CD14-positive monocyte (primary cell): ENCODE measurements at regions not wholly inside any gene's neighbourhood (a gene's known extent, or its start where the extent isn't known, plus 50 kb on each side); places are given as distances from the start of the nearest gene placed in this dataset.
"Not testable (repeated sequence)": the region's sequence is repeated elsewhere in the genome, so short reads cannot be mapped to it uniquely, and the experiment has no call there.

Source experiments
- DNase-seq, 3 donors: peaks; one replicate each; pipeline ENCODE4 v3.0.0-alpha.2; 2011 to 2022
- H2AFZ ChIP-seq: 2 replicates; pipeline ENCODE4 v1.6.0; 2012; ENCODE audit warnings: mild to moderate bottlenecking, low read depth, low read length, inconsistent platforms; ENCODE audit not compliant: insufficient read depth, poor library complexity, severe bottlenecking
- H3K27ac ChIP-seq, 2 donors: 1 replicate in 1 of 2; 2 replicates in 1 of 2; pipeline ENCODE4 v1.5.1; 2012 to 2013; ENCODE audit warnings: low read length in 2 of 2, control low read depth in 1 of 2, inconsistent platforms in 1 of 2, low read depth in 1 of 2, mild to moderate bottlenecking in 1 of 2
- H3K27me3 ChIP-seq, 2 donors: one replicate each; pipeline versions ENCODE4 v1.6.0 to v1.6.1; 2011 to 2013; ENCODE audit warnings: low read length in 2 of 2; ENCODE audit not compliant: control insufficient read depth in 2 of 2, insufficient read depth in 2 of 2
- H3K36me3 ChIP-seq, 2 donors: replicated peaks in 1 of 2; 1 replicate in 1 of 2; 2 replicates in 1 of 2; pipeline versions ENCODE4 v1.5.1 to v1.6.1; 2012 to 2013; ENCODE audit warnings: low read length in 2 of 2, control low read depth in 1 of 2, inconsistent platforms in 1 of 2, mild to moderate bottlenecking in 1 of 2; ENCODE audit not compliant: insufficient read depth in 2 of 2, control insufficient read depth in 1 of 2
- H3K4me1 ChIP-seq, 2 donors: 1 replicate in 1 of 2; 2 replicates in 1 of 2; pipeline versions ENCODE4 v1.5.1 to v1.6.1; 2012 to 2013; ENCODE audit warnings: low read length in 2 of 2, control low read depth in 1 of 2, inconsistent platforms in 1 of 2, mild to moderate bottlenecking in 1 of 2, moderate library complexity in 1 of 2; ENCODE audit not compliant: insufficient read depth in 2 of 2, control insufficient read depth in 1 of 2
- H3K4me2 ChIP-seq: replicated peaks from 2 replicates; pipeline ENCODE3; 2012; ENCODE audit warnings: low read length, moderate library complexity, mild to moderate bottlenecking; ENCODE audit not compliant: poor library complexity, severe bottlenecking; ENCODE audit errors: extremely low read depth
- H3K4me3 ChIP-seq, 3 experiments: fragments of 200-600 bp in 1 of 3; sonication (generic) in 1 of 3; replicated peaks in 1 of 3; 1 replicate in 2 of 3; 2 replicates in 1 of 3; pipeline ENCODE4 v1.5.1; 2011 to 2013; ENCODE audit warnings: low read length in 3 of 3, mild to moderate bottlenecking in 3 of 3, control low read depth in 2 of 3, low read depth in 2 of 3, inconsistent platforms in 1 of 3, moderate library complexity in 1 of 3
- H3K79me2 ChIP-seq: 2 replicates; pipeline ENCODE4 v1.6.0; 2012; ENCODE audit warnings: mild to moderate bottlenecking, control low read depth, inconsistent platforms, low read length, moderate library complexity; ENCODE audit not compliant: insufficient read depth
- H3K9ac ChIP-seq: 2 replicates; pipeline ENCODE4 v1.6.0; 2017; ENCODE audit warnings: low read length, mild to moderate bottlenecking; ENCODE audit not compliant: insufficient read depth, poor library complexity, severe bottlenecking
- H3K9me3 ChIP-seq, 2 donors: replicated peaks in 1 of 2; 1 replicate in 1 of 2; 2 replicates in 1 of 2; pipeline versions ENCODE4 v1.5.1 to v1.6.1; 2012 to 2013; ENCODE audit warnings: low read length in 2 of 2, control low read depth in 1 of 2; ENCODE audit not compliant: control insufficient read depth in 1 of 2, insufficient read depth in 1 of 2
- H4K20me1 ChIP-seq: 2 replicates; pipeline ENCODE4 v1.6.0; 2012; ENCODE audit warnings: mild to moderate bottlenecking, low read length, control low read depth, moderate library complexity; ENCODE audit not compliant: insufficient read depth
- H3K27ac Mint-ChIP-seq, 7 donors: one replicate each; pipeline ENCODE4 v1.8.0; 2020; ENCODE audit warnings: mild to moderate bottlenecking in 7 of 7, mixed read lengths in 7 of 7, moderate library complexity in 6 of 7, inconsistent platforms in 2 of 7
- H3K27me3 Mint-ChIP-seq, 3 donors: one replicate each; pipeline ENCODE4 v1.8.0; 2021 to 2022; ENCODE audit warnings: low read depth in 3 of 3, mild to moderate bottlenecking in 3 of 3, mixed read lengths in 3 of 3, moderate library complexity in 3 of 3, inconsistent platforms in 1 of 3
- H3K36me3 Mint-ChIP-seq, 2 donors: one replicate each; pipeline ENCODE4 v1.8.0; 2020; ENCODE audit warnings: mixed read lengths in 2 of 2, inconsistent platforms in 1 of 2, mild to moderate bottlenecking in 1 of 2
- H3K4me1 Mint-ChIP-seq: one replicate; pipeline ENCODE4 v1.8.0; 2020; ENCODE audit warnings: mild to moderate bottlenecking, mixed read lengths
- H3K4me3 Mint-ChIP-seq, 2 donors: one replicate each; pipeline ENCODE4 v1.8.0; 2020; ENCODE audit warnings: mild to moderate bottlenecking in 2 of 2, mixed read lengths in 2 of 2, moderate library complexity in 1 of 2
- H3K9me3 Mint-ChIP-seq, 7 donors: one replicate each; pipeline ENCODE4 v1.8.0; 2020 to 2022; ENCODE audit warnings: mixed read lengths in 7 of 7, mild to moderate bottlenecking in 6 of 7, moderate library complexity in 6 of 7, inconsistent platforms in 2 of 7
- WGBS: methylation state at CpG from one replicate; pipeline ENCODE4 v1.1.5; 2013; ENCODE audit warnings: missing lambda C conversion rate; ENCODE audit not compliant: insufficient coverage; 5-methylcytosine and 5-hydroxymethylcytosine counted together
- intact Hi-C, 2 donors: fragments of 100-400 bp; cut with micrococcal nuclease; formaldehyde crosslinking; loops; one replicate each; pipeline versions ENCODE4 v1.15.0 to v1.15.1; 2023
- TF ChIP-seq, protein P1 (sequence below): fragments of 200-600 bp; IDR thresholded peaks from one replicate; pipeline ENCODE4 v1.8.0; 2022; ENCODE audit warnings: antibody characterized with exemption, mild to moderate bottlenecking

DNA sequence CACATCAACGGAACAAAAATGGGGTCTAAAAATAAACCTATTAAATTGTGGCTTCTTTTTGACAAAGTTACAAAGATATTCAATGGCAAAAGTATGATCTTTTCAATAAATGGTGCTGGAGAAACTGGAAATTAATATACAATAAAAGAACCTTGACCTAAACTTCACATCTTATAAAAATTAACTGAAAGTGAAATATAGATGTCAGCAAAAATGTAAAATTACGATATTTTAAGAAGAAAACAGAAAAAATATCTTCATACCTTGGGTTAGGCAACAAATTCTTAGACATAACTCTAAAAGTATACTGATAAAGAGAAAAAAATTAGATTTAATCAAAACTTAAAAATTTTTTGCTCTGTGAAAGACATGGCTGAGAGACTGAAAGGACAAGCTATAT is 1909.5 kb upstream of the CDH9 start:
- intact Hi-C loops = no loop called here
- Histone ChIP-seq H3K4me2 (no peak overlapping the region), H2AFZ (no peak overlapping the region), H3K9me3 (no peaks in the 10 kb centered on the region), H3K4me3 (no peak overlapping the region), H3K79me2 (no peaks in the 10 kb centered on the region), H4K20me1 (no peaks in the 10 kb centered on the region), H3K36me3 (no peaks in the 10 kb centered on the region), H3K4me1 (no peaks in the 10 kb centered on the region), H3K27ac (no peak overlapping the region), H3K9ac (no peak overlapping the region), H3K27me3 (no peaks in the 10 kb centered on the region)
- no CpG with 5 or more reads among the region's 2 CpGs for WGBS
- DNase-seq = no peak
- H3K4me1 Mint-ChIP-seq = no peaks in the 10 kb centered on the region
- H3K4me3 Mint-ChIP-seq = no peak overlapping the region
- no peaks in the 10 kb centered on the region for H3K27me3 Mint-ChIP-seq
- no peak overlapping the region for H3K27ac Mint-ChIP-seq
- no peaks in the 10 kb centered on the region for H3K36me3 Mint-ChIP-seq
- H3K9me3 Mint-ChIP-seq = peaks cover 0 to 2% (median 0%) of the 10 kb centered on the region in 7 donors
- TF ChIP-seq, protein P1, sequence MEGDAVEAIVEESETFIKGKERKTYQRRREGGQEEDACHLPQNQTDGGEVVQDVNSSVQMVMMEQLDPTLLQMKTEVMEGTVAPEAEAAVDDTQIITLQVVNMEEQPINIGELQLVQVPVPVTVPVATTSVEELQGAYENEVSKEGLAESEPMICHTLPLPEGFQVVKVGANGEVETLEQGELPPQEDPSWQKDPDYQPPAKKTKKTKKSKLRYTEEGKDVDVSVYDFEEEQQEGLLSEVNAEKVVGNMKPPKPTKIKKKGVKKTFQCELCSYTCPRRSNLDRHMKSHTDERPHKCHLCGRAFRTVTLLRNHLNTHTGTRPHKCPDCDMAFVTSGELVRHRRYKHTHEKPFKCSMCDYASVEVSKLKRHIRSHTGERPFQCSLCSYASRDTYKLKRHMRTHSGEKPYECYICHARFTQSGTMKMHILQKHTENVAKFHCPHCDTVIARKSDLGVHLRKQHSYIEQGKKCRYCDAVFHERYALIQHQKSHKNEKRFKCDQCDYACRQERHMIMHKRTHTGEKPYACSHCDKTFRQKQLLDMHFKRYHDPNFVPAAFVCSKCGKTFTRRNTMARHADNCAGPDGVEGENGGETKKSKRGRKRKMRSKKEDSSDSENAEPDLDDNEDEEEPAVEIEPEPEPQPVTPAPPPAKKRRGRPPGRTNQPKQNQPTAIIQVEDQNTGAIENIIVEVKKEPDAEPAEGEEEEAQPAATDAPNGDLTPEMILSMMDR = no peak

DNA sequence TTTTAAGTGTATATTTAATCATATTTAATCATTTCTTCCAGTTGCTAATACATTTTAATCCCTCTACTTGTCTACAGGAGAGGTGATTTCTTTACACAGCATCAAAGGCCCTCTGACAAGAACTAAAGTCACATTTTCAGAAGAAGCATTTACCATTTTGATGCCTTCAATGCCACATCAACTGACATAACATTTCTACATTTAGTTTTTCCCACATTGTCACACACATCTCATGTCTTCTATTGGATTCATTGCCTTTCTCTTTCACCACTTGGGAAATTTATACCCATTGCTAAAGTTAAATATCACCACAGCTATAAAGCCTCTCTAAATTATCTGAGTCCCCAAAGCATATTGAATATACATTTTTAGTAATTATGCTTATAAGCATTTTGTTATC is 1907.5 kb upstream of the CDH9 start:
- Histone ChIP-seq H2AFZ (no peak overlapping the region), H3K27ac (no peak overlapping the region), H3K79me2 (no peaks in the 10 kb centered on the region), H3K4me3 (no peak overlapping the region), H3K9me3 (peaks cover 4 to 12% of the 10 kb centered on the region in 2 donors), H3K4me2 (no peak overlapping the region), H4K20me1 (no peaks in the 10 kb centered on the region), H3K27me3 (no peaks in the 10 kb centered on the region), H3K9ac (no peak overlapping the region), H3K4me1 (no peaks in the 10 kb centered on the region), H3K36me3 (no peaks in the 10 kb centered on the region)
- Mint-ChIP-seq H3K4me3 (no peak overlapping the region), H3K36me3 (no peaks in the 10 kb centered on the region), H3K27ac (no peak overlapping the region), H3K27me3 (no peaks in the 10 kb centered on the region), H3K4me1 (no peaks in the 10 kb centered on the region), H3K9me3 (peaks cover 0 to 12% (median 4%) of the 10 kb centered on the region in 7 donors)
- no peak for DNase-seq
- intact Hi-C loops = no loop called here
- TF ChIP-seq, protein P1 = no peak

DNA sequence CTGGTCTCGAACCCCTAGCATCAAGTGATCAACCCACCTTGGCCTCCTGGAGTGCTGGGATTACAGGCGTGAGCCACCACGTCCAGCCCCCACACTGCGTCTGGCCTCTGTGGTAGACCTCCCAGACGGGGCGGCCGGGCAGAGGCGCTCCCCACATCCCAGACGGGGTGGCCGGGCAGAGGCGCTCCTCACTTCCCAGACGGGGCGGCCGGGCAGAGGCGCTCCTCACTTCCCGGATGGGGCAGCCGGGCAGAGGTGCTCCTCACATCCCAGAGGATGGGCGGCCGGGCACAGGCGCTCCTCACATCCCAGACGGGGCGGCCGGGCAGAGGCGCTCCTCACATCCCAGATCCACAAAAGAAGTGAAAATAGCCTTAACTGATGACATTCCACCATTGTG is 1891.0 kb upstream of the CDH9 start:
- not testable (repeated sequence) for H3K9me3 ChIP-seq

More for the DNA sequence above, 1891.0 kb upstream of the CDH9 start:
- H2AFZ ChIP-seq, DNase-seq, H4K20me1 ChIP-seq, H3K27me3 ChIP-seq, H3K9ac ChIP-seq, H3K4me1 Mint-ChIP-seq, H3K79me2 ChIP-seq, H3K4me2 ChIP-seq, H3K36me3 Mint-ChIP-seq, H3K27ac Mint-ChIP-seq, intact Hi-C loops, H3K36me3 ChIP-seq, H3K27ac ChIP-seq, H3K4me1 ChIP-seq, H3K27me3 Mint-ChIP-seq, H3K4me3 ChIP-seq, H3K4me3 Mint-ChIP-seq: not testable (repeated sequence)
- H3K9me3 Mint-ChIP-seq = peaks cover 4 to 28% (median 19%) of the 10 kb centered on the region in 7 donors
- 97% methylated on average over 13 of the region's 24 CpGs for WGBS
